Activated CD4-positive, alpha-beta T cell treated with anti-CD3 and anti-CD28 coated beads for 24 hours (primary cell): ENCODE measurements at regions not wholly inside any gene's neighbourhood (a gene's known extent, or its start where the extent isn't known, plus 50 kb on each side); places are given as distances from the start of the nearest gene placed in this dataset.
"Not testable (repeated sequence)": the region's sequence is repeated elsewhere in the genome, so short reads cannot be mapped to it uniquely, and the experiment has no call there.

Experiments
- DNase-seq, 2 donors: peaks; one replicate each; pipeline ENCODE4 v3.0.0-alpha.2; 2020; ENCODE audit warnings: low read depth in 2 of 2

GRCh38 chr4:123600987-123601904, 204.7 kb downstream of the SPRY1 start:
- DNase-seq, result no peak

- no peak for DNase-seq
Observed at GRCh38 chr4:123602007-123602406, 205.4 kb downstream of the SPRY1 start.

DNA sequence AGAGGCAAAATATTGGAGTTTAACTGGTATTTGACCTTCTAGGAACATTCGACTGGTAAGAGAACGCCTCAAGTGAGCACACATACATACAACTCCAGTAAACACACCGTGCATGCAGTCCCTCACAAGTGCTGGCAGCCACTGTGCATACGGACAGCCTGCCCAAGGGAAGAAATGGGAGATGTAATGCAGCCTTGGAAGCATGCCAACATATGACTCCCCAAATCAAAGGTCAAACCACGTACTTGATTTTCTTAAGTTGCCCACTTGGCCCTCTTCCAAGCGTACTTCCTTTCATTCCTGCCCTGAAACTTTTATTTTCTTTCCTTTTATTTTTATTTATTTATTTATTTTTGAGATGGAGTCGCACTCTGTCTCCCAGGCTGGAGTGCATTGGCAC, 206.6 kb downstream of the SPRY1 start:
- DNase-seq, result no peak

DNA sequence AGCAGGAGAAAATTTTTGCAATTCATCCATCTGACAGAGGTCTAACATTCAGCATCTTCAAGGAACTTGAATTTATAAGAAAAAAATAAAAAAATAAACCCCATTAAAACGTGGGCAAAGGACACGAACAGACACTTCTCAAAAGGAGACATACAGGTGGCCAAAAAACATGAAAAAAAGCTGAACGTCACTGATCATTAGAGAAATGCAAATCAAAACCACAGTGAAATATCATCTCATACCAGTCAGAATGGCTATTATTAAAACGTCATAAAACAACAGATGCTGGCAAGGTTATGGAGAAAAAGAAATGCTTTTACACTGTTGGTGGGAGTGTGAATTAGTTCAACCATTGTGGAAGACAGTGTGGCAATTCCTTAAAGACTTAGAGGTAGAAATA, 209.2 kb downstream of the SPRY1 start:
- not testable (repeated sequence) for DNase-seq

DNA sequence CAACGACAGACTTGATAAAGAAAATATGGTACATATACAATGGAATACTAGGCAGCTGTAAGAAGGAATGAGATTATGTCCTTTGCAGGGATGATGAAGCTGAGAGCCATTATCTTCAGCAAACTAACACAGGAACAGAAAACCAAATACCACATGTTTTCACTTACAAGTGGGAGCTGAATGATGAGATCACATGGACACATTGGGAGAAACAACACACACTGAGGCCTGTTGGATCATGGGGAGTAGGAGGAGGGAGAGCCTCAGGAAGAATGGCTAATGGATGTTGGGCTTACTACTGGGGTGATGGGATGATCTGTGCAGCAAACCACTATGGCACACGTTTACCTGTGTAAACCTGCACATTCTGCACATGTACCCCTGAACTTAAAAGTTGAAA, 209.7 kb downstream of the SPRY1 start:
- no peak for DNase-seq

- no peak for DNase-seq
Observed at GRCh38 chr4:123606946-123607542, 210.4 kb downstream of the SPRY1 start.

GRCh38 chr4:123609829-123610228, 213.2 kb downstream of the SPRY1 start:
- DNase-seq, result no peak

DNA sequence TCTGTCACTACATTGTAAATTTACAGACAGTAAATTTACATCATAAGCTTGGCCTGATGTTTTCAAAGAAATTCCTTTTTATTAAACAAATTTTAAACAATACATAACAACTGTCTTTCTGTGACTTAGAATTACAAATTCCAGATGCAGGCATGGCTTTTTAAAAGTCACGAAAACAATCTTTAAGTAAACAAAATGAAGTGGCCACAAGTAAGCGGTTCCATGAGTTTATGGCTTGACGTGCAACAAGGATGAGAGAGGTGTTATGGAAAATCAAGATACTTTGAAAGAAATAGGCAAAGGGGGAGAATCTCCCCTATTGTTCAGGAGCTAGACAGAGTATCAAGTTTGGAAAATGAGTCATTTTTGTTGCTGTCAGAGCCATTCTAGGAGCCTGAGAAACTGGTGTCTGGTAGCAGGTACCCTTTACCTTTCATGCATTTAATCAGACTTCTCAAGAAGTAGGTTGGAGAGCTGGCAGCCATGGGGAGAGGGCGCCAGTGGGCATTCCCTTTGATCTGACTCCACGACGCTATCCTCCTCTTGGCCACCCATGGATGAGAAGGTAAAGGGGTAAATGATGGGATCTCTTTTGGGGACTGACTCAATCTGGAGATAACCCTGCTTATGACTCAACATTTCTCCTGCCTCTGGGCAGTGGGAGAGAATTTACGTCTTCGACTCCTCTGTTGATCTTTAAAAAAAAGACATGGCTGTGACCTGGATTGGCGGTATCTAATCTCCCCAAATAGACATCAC, 217.2 kb downstream of the SPRY1 start:
- DNase-seq, result no peak

GRCh38 chr4:123615901-123616300, 219.3 kb downstream of the SPRY1 start:
- DNase-seq, result no peak

DNA sequence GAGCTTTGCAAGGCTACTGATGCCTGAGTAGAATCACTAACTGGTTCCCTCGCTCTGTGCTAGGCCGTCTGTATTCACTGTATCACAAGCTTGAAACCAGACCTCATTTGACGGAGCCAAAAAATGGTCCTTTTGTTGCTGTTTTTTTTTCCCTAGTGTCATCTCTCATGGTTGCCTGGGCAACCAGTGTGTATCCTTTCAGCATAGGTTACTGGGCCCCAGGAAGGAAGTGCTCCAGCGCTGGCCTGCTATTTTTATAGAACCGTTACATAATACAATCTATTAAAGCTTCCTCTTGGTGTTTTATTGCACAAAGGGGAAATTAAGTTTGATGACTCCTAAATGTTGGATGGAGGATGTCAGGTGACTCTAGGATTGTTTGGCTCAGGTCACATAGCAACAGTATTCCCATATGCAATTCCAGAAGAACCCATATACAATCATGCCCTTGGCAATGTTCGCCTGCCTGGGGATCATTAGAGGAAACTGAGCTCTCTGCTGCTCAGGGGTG, 220.4 kb downstream of the SPRY1 start:
- no peak for DNase-seq

DNA sequence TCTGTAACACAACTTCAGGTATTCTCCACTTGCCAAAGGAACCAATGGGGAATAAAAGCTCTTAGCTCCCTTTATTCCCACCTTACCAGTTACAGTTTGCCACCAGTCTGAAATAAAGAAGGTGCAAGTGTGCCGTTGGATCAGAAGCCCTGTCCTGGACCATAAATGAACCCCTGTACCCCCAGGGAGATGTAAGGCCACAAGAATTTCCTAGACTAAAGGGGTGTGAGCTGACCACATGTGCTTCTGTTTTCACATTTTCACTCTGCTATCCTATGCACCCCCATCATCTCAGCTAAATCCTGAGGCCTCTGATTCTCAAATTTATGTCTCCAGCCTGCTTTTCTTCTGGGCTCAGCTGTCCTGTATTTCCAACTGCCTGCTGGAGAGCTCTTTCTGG, 221.2 kb downstream of the SPRY1 start:
- no peak for DNase-seq

- no peak for DNase-seq
Observed at GRCh38 chr4:123618606-123619005, 222.0 kb downstream of the SPRY1 start.

- DNase-seq, result no peak
Observed at GRCh38 chr4:123619326-123619725, 222.7 kb downstream of the SPRY1 start.

DNA sequence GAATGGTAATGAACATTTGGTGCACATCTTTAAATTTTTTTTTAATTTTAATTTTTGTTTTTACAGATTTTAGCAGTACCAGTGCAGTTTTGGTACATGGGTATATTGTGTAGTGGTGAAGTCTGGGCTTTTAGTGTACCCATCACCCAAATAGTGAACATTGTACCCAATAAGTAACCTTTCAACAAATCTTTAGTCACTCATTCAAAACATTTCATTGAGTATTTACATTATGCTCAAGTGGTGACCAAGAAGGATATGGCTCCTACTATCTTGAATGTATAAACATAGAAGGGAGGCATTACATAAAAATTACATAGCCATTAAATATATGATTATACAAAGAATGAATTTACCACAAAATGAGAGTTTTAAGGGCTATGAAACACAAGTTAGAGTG, 223.3 kb downstream of the SPRY1 start:
- no peak for DNase-seq

DNA sequence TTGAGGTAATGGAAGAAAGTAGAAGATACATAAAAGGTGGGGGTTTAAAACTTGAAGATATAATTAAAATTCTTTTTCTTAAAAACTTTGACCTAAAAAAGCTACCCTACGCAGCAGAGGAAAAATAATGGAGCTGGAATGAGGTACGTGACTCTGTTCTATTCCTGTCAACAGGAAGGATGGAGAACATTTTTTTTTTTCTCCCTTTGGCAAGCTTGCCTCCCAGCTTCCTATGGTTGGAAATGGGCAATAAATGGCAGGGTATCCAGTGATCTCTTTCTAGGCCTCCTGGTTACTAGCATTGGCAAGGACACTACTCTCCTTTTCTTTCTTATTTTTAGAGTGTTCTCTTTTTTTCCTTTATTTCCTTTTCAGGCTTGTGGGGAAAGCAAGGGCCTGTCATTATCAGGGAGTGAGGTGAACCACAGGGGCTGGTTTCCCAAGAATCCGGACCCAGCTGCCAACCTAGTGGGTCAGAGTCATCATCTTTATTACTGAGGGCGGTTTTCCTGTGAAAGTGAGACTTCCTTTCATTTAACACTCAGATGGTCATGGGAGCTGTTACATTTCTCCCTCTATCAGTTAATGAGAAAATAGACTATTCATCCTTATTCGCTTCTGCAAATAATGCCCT, 224.6 kb downstream of the SPRY1 start:
- DNase-seq, result no peak

DNA sequence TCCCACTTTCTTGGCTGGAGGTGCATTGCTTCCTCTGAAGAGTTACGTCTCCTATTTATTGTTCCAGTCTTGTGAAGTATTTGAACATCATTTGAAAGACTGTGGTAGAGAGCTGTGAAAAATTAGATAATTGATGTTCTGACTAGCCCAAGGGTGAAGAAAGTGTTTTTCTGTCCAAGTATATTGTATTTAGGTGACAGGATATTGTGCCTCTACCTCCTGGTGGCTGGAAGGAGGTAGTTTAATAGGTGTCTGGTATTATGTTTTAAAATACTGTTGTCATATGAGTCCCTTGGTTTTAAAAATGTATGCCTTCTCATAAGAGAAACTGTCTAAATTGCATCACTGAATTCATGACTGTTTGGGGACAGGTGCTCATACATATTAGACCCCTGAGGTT, 226.0 kb downstream of the SPRY1 start:
- DNase-seq, result no peak

GRCh38 chr4:123623611-123624010, 227.0 kb downstream of the SPRY1 start:
- DNase-seq, result no peak

DNA sequence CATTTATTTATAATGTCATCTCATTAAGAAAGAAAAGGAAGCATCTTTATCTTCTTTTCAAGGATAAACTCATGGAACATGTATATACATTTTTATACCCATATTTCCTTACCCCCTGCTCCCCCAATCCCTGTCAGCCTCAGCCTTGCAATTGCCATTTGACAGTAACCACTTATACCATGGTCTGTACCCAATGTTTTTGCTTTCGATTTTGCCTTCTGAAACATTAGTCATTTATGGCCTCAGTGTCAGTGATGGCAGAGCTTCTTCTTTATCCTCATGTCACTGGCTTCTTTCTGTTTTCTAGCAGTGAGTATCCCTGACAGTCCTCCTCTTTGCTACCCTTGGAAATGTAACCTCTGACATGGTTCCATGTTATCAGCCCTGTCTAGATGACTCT, 228.4 kb downstream of the SPRY1 start:
- DNase-seq, result no peak

DNA sequence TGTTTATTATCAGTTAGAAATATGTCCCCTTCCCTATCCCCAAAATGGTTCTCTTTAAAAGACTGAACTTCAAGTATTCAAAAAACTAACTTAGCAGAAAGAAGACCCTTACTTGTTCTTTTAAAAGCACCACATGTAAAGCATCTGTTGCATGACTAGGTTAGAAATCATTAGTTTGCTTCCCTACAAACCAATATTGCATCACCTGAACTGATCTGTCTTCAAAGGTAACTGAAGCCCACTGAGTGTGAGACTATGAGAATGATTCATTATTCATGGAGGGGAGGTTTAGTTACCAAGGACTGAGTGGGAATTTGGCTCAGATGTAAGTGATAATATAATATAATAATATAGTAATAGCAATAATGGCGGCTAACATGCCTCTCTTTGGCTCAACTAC, 231.7 kb downstream of the SPRY1 start:
- DNase-seq, result no peak

GRCh38 chr4:123631786-123632692, 235.4 kb downstream of the SPRY1 start:
- DNase-seq, result no peak

DNA sequence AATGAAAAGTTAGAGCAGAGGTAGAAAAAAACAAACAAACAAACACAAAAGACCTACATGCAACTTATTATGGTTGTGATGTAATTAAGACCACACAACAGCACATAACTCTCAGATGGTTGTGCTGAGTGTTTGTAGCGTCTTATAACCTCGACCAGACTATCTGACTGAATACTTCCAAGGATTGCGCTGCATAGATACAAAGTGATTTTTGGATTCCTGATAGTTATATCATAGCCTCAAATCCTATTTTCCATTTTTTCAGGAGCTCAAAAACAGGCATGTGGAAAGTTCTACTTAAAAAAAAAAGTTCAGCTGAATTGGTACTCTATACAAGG, 236.1 kb downstream of the SPRY1 start:
- DNase-seq, result no peak
